GM19239 (cell line): ENCODE measurements at regions not wholly inside any gene's neighbourhood (a gene's known extent, or its start where the extent isn't known, plus 50 kb on each side); places are given as distances from the start of the nearest gene placed in this dataset.

Source experiments
- DNase-seq: peaks from one replicate; pipeline ENCODE4 v3.0.0; 2011; ENCODE audit warnings: low spot score; ENCODE audit not compliant: insufficient read length
- FAIRE-seq: peaks from 2 replicates; lab custom pipeline; 2011; peaks lifted over from hg19 to GRCh38; lab: Jason Lieb, UNC

DNA sequence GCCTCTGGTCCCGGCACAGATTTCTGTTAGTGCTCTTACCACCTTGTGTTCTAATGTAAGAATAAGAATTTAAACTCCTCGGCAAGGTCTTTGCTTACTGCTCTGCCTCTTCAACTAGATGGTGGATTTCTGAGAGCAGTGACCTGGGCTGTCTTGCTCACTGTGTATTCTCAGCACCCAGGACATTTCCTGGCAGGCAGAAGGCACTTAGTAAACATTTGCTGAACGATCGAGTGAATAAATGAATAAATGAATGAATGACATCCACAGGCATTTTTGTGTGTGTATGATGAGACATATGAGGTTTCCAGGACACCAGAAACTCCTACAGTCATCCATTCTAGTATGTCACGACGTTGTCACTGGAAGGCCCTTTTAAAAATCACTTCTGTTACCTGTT lies 143.2 kb downstream of the BOD1 start:
- DNase-seq = no peak
- no peak for FAIRE-seq

GRCh38 chr5:173472784-173473278 lies 143.6 kb downstream of the BOD1 start:
- no peak for DNase-seq
- no peak for FAIRE-seq

GRCh38 chr5:173472164-173472563 lies 143.9 kb upstream of the STC2 start:
- DNase-seq (no peak), FAIRE-seq (no peak)

DNA sequence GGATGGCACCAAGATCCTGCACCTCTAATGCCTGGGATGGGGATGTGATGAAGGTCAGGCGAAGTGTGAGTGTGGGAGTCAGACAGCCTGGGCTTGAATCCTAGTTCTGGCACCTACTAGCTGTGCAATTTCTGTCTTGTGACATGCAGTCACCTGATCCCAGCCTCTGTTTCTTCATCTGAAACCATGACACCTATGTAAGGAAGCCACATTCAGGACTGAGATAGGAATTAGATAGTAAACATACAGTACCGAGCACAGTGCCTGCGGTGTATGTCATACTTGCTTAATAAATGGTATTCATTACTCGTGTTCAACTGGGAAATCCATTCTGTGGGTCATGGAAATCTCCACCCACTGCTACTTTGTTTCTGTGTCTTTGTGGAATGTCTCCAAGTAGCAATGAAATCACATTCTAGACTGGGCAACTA lies 140.6 kb upstream of the STC2 start:
- DNase-seq = no peak
- no peak for FAIRE-seq

DNA sequence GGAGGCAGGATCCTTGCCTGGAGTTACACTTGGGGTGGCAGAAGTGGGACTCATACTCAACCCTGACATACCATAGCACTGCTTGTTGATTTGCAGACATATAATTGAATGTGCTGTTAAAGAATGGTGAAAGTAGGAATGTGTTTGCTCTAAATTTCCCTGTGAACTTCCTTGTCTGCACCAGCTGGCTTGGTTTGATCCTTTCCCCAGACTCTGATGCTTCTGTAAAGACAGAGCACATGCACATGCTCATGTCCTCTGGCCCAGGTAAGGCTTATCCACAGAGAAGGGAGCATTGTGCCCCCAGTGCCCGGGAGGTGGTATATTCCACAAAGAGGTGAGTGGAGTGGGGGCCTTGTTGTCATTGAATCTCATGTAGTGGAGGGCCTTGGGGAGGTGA lies 138.0 kb upstream of the STC2 start:
- no peak for FAIRE-seq
- no peak for DNase-seq

DNA sequence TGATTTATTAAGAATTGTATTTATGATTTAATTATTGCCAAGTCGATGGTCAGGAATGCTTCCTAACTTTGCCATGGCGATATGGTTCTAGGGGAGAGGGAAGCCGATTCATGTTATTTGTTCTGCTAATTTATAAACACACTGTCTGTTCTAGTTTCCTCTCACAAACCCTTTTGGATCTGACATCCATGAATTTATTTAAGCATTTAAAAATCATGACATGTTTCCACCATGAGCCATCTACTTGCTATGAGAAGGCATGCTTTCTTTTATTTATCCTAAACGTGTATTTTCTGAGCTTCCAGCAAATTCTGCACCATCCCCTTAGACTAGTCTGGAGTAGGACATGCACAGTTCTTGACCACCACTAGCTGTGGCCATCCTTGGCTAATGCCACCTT lies 136.6 kb upstream of the STC2 start:
- no peak for DNase-seq
- no peak for FAIRE-seq

- DNase-seq (no peak), FAIRE-seq (no peak)
Measured at GRCh38 chr5:173463207-173463606, 135.0 kb upstream of the STC2 start.

DNA sequence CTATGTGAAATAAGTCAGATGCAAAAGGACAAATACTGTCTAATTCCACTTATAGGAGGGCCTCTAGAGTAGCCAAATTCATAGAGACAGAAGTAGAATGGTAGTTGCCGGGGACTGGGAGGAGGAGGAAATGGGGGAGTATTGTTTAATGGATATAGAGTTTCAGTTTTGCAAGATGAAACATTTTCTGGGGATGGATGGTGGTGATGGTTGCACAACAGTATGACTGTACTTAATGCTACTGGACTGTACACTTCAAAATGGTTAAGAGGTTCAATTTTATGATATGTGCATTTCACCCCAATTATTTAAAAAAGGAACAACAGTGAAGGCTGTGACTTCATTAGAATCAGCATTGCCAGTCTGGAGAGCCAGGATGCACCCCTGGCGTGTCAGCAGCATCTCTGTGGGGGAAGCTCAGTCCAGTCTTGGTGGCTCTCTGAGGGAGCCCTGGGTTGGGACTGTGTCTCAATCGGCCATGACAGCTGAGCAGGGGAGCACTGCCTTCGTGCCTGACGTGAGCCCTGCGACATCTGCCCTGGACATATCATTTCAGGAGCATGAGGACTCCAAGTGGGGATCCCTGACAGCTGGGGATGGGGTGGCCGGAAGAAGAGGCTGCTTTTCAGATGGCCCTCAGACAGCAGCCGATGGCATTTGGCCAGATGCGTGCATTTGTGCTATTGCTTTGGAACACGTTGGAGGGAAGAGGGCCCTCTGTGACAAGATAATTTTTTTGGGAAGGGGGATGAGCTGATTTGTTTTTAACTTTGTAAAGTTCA lies 130.8 kb upstream of the STC2 start:
- FAIRE-seq (no peak), DNase-seq (no peak)

- no peak for FAIRE-seq
- no peak for DNase-seq
Measured at GRCh38 chr5:173457482-173457881, 129.3 kb upstream of the STC2 start.

GRCh38 chr5:173456751-173457171 lies 128.5 kb upstream of the STC2 start:
- FAIRE-seq = no peak
- DNase-seq = no peak

- no peak for DNase-seq
- no peak for FAIRE-seq
Measured at GRCh38 chr5:173456181-173456580, 128.0 kb upstream of the STC2 start.

DNA sequence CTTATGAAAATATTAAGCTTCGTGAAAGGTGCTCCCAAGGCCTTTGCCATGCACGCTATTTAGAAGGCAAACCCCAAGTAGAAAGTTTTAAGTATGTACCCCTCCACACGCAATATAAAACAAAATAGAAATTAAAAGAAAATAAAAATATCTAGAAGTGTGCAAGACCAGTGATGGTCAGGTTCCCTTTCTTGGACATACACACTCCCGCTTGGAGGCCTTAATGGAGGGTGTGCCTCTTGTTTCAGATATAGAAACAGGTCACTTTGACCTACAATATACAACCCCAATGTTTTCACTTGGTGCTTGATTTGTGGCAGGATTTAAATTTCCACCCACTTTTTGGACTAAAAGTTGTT lies 127.4 kb upstream of the STC2 start:
- DNase-seq (no peak), FAIRE-seq (no peak)

DNA sequence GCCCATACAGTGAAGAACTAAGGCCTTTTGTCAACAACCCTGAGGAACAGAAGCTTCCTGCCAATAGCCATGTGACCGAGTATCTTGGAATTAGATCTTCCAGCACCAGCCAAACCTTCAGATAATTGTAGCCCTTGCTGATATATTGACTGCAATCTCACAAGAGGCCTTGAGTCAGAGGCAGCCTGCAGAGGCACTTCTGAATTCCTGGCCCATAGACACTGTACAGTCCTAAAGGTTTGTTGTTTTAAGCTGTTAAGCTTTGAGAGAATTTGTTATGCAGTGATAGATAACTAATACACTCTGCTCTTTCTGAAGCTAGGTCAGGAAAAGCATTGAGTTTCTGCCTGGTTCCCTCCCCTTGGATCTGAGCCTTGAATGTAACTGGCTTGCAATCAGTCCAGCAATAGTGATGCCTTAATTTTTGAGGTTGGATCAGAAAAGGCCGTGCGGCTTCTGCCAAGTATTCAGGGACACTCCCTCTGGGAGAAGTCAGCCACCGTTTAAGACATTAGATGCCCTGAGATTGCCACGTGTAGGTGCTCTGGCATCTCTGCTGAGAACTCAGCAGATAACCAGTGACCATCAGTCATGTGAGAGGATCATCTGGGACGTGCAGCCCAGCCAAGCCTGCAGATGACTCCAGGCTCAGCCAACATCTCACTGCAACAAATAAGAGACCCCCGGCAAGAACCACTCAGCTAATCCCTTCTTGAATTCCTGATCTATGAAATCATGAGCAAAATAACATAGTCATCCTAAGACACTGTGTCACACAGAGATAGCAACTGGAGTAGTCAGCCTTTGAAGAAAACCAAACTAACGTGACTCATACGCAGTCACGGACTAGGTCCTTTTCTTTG lies 126.8 kb upstream of the STC2 start:
- DNase-seq = no peak
- no peak for FAIRE-seq

- FAIRE-seq (no peak), DNase-seq (no peak)
Measured at GRCh38 chr5:173454361-173454735, 126.1 kb upstream of the STC2 start.

- DNase-seq (no peak), FAIRE-seq (no peak)
Measured at GRCh38 chr5:173453167-173453566, 125.0 kb upstream of the STC2 start.

GRCh38 chr5:173452119-173452905 lies 124.1 kb upstream of the STC2 start:
- FAIRE-seq (no peak), DNase-seq (no peak)

DNA sequence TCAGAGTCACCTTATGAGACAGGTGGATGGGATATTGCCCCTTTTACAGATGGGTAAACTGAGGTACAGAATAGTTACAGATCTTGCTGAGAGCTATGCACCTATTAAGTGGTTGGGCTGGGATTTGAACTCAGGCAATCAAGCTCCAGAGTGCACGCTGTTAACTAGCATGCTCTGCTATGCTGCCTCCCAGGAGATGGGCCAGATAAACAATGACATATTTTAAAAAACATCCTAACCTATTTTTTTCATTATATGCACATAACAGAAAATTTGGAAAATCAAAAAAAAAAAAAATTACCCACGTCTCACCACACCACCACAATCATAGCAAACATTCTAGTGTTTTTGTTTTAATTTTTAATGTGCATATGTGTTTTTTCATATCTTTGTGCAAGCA lies 123.4 kb upstream of the STC2 start:
- DNase-seq (no peak), FAIRE-seq (no peak)

DNA sequence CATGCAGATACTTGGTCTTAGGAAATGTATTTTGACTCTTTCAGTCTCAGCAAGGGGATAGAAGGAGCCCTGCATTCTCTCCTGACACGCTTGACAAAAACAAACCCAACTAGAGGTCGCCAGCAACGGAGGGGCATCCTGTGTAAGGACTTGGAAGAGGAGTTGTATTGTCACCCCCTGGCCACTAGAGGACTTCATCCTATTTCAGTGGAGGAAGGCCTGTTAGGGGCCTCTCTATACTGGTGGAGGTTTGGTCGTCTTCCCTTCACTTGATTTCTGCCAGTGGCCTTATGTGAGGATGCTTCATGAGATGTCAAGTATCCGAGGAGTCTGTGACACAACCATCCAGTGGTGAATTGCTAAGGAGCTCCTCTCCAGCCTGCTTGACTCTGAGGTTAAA lies 122.8 kb upstream of the STC2 start:
- no peak for FAIRE-seq

DNA sequence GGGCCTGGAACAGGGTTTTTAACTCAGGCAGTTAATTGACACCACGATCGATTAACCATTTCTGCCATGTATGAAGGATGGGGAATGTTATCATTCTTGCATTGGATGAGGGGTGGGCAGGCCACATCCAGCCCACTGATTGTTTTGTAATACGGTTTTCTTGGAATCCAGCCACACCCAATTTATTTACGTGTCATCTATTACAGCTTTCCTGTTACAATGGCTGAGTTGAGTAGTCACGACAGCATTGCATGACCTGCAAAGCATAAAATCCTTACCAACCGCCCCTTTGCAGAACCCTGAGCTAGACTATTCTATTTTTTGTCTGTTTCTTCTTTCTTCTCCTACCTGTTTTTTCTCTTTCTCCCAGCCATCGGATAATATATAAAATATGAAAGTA lies 122.0 kb upstream of the STC2 start:
- DNase-seq (no peak), FAIRE-seq (no peak)

More for the DNA sequence above, 122.8 kb upstream of the STC2 start:
- DNase-seq = peak; percentile 36

- no peak for FAIRE-seq
- no peak for DNase-seq
Measured at GRCh38 chr5:173448856-173449255, 120.6 kb upstream of the STC2 start.

- FAIRE-seq = no peak
- DNase-seq = no peak
Measured at GRCh38 chr5:173443971-173444370, 115.8 kb upstream of the STC2 start.
